Superior temporal gyrus (tissue), 1 donor: ENCODE measurements at regions not wholly inside any gene's neighbourhood (a gene's known extent, or its start where the extent isn't known, plus 50 kb on each side); places are given as distances from the start of the nearest gene placed in this dataset.
"Not testable (repeated sequence)": the region's sequence is repeated elsewhere in the genome, so short reads cannot be mapped to it uniquely, and the experiment has no call there.

ENCODE experiments used
- DNase-seq: peaks from one replicate; pipeline ENCODE4 v3.0.0-alpha.2; 2016; ENCODE audit errors: extremely low spot score

DNA sequence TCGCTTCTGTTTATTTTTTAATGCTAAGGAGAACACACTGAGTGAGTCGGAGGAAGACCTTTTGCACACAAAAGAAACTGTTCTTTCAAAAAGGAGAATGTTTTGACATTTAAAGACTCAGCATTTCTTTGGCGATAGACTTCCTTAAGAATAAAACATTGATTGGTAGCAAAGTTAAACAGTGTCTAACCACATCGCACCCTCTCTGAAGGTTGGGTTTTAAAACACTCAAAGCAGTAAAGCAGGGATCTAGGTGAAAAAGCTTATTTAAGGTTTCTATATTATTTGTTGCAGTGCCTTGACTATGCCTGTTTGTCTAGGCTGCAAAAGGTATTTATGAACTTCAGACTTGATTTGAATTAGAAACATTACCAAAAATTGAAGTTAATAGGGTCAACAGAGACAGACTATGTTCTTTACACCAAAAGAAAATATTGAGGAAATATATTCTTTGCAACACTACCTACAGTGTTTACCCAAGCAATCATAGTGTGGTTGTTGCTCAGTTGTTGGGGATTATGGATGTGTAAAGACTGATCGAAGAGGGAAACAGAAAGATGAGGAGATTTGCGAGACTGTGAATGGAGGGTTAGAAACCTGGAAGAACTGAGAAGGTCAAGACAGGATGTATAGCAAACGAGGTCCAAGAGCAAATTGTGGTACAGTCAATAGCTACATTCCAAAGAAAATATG, 297.8 kb upstream of the SLC39A10 start:
- no peak for DNase-seq

DNA sequence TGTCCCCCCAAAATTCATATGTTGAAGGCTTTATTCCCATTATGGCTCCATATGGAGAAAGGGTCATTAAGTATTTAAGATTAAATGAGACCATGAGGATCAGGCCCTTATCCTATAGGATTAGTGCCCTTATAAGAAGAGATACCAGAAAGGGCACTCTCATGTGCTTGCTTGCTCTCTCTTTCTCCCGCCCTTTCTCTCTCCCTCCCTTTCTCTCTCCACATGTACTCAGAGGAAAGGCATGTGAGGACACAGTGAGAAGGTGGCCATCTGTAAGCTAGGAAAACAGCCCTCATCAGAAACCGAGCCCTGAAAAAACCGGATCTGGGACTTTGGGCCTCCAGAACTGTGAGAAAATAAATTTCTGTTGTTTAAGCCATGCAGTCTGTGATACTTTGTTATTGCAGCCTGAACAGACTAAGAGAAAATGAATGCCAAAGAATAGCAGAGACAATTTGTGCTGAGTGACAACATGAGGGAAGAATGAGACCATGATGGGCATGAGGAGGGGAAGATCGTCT, 300.0 kb upstream of the SLC39A10 start:
- no peak for DNase-seq

DNA sequence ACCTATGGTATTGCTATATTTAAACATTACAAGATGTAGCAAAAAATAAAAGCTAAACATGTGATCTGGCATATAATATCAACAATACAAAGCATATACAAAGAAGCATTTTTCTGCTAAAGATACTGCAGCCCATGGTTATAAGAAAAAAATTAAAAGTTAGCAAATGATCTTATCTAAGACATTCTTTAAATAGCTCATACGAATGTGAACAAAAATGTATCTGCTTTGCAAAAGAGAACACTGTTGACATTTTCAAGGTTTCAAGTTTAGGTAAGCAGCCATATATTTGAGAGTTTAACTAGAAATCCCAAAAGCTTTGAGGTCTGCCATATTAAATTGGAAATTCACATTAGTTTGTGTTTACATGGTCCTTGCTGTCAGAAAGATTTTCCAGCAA, 301.0 kb upstream of the SLC39A10 start:
- DNase-seq: no peak

DNA sequence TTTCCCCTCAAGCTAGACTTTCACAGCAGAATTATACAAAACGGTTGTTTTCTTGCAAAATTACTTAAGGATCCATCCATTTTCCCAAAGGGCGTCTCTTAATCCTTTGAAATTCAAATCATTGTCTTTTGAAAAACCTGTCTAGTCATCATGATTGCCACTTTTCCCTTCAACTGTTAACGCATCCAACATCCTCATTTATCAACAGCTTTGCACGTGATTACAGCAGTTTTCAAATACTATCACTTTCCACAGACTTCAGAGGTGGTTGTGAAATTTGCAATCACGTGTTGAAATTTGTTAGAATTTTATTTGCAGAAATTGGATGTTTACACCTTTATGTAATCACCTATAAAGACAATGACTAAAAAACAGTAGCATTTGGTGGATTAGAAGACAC, 304.4 kb upstream of the SLC39A10 start:
- DNase-seq: no peak

DNA sequence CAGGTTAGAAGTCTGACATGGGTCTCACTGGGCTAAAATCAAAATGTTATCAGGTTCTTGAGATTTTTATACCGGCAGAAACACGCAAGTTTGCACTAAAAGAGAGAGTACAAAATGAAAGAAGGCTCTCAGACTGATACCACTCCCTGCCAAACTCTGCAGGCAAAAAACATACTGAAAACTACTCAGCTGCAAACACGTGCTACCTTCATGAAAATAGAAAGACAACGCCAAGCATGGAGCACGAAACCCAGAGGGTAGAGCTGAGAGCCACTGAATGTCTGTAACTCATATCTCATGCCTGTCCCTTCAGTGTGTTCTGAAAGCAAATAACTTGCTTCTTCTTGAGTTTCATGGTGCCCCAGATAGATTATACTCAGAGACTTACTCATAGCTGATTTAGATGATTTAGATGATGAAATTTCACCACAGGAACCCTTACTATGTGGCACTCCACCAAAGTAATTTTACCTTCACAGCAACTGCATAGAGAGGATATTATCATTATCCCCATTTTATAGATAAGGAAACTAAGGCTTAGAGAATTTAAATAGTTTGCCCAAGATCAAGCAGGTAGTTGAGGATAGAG, 313.0 kb upstream of the SLC39A10 start:
- DNase-seq: no peak

DNA sequence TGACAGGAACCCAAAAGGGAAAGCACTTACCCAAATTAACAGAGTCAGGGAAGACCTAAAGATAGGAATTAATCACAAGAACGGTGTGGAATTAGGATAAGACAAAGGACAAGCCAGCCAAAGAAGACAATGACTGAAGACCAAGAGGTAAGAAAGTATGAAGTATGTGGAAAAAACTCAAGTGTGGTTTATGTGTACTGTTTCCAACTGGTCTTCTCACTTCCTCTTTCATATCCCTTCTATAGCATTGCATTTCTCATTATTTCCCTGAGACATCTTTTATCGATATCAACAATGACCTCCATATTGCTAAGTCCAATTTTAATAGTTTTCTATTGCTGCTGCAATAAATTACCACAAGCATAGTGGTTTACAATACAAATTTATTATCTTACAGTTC, 313.5 kb upstream of the SLC39A10 start:
- DNase-seq: no peak

DNA sequence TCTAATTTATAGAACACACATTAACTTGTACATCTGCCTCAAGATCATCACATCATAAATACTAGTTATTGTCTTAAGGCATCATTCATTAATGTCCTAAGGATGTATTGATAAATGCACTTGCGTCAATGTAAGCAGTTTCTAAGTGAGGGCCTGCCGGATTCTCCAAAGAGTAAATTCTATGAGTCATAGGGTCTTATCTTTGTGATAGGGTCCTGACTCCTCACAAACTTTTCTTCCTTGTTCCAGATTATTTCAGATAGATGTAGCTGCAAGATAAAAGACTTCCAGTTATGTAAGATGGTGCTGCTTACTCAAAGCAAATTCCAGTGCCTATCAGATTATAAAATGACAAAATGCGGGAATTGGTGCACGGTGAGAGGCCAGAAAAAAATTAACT, 315.0 kb upstream of the SLC39A10 start:
- no peak for DNase-seq

DNA sequence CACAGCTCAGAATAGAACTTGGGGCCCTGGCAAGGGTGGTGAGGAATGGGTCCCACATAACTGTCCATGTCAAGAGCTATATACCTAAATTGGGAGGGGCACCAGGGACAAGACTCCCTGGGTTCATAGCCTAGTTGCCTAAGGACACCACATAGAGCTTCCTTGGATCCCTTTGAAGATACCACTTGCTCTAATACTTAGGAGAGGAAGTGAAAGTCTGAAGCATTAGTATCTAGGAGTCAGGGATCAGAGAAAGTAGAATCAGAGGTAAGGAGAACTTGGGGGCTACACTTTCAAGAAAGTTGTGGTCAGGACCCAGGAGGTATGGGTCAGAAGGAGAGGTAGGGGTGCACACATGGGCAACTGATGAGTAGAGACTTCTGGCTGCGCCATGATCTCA, 318.2 kb upstream of the SLC39A10 start:
- no peak for DNase-seq

DNA sequence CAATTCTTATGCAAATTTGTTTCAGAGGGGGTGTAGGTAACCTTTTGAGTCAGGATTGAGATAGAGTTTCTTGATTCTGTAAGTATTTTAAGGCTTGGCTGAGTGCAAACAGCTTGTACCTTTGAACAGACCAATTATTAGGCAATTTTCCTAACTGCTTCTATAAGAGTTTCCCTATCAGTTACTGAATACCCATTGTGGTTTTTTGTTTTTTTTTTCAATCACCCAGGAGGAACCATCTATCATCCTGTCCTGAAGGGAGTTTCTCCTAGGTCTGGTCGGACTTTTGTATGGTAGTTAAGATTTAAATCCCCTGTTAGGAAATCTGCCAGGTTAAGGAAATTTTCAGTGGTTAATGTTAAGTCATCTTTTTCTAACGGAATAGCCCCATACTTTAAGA, 319.4 kb upstream of the SLC39A10 start:
- DNase-seq: no peak

DNA sequence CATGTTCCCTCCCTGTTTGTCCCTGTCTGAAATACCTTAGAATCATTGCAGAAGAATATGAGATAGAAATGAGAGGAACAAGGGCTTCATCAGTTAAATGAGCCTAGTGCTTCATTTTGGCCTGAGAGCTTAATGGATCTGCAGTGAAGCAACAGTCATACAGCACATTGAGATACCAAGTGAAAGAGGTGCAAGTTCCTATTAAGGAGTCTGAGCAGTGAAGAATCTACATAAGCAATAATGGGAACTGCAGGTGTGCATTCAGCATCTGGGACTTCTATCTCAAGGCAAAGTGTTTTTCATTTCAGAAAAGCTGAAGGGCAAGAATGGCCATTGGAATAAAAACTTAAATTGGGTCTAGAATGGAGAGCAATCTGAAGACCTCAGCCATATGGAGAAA, 323.2 kb upstream of the SLC39A10 start:
- no peak for DNase-seq

DNA sequence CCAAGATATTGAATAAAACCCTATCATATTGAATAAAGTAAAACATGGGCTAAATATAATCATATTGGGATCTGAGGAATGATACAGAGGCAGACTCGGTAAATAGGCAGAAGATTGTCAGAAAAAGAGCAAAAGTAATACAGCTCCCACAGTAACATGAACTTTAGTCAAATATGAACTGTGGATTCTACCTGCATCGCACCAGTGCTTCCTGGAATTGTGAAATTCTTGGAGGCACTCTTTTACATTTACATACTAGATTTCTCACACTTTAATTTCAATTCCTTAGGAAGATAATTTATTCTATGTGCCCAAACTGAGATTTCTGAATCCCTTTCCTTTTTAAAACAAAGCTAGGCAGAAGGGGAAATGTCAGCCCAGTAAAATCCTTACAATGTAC, 325.1 kb upstream of the SLC39A10 start:
- no peak for DNase-seq

DNA sequence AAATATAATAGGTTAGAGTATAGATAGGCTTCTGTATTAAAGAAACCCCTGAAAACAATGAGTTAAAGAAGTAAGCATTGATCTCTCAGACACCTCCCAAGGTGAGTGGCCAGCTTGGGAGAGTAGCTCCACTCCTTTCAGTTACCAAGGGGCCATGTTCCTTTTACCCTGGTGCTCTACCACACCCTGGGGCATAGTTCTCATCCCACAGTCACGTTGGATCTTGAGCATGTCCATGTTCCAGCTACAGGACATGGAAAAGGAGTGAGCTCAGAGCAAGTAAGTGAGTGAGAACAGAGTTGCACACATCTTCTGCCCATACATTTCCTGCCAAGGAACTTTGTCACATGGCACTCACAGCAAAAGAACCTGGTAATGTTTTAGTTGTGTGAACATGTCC, 325.9 kb upstream of the SLC39A10 start:
- DNase-seq: no peak

DNA sequence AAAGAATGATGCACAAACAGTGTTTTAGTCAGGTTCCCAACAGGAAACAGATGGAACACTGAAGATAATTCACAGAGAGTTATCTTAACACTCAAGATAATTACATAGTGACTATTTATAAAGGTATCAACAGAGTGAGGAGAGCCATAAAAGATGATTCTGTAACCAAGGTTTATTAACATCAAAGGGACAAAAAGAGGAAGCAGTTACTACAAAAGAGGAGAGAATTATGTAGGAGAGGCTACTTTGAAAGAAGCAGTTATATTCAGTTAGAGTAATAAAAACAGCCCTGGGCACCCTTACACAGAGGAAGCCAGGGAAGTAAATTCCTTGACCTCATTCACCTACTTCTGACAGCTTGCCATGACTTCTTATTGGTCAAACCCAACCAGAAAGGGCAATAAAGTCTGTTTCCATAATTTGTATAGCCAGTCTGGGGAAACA, 326.5 kb upstream of the SLC39A10 start:
- DNase-seq: no peak

DNA sequence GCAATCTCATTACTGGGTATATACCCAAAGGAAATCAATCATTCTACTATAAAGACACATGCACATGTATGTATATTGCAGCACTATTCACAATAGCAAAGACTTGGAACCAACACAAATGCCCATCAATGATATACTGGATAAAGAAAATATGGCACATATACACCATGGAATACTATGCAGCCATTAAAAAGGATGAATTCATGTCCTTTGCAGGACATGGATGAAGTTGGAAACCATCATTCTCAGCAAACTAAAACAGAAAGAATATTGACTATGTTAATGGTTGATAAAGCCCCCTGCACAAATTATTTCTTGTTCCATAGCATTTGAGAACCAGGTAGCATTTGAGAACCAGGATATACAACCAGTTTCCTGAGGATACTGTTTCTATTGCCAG, 327.2 kb upstream of the SLC39A10 start:
- DNase-seq: not testable (repeated sequence)

DNA sequence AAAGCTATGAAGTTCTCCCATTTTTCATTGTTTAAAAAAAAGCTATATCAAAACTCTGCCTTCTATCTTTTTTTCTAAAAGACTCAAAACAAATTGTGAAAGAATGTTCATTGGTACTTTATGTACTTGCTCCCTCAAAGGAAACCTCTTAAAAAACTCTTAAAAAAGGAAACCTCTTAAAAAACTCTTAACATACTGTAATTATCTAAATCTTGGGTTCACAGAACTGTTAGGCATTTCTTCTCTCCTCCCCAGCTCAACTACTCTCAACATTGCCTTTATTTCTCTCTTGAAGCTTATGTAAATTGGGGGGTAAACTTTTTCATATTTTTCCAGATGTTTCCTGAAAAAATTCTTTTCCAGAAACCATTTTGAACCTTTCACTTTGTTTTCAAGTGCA, 330.5 kb upstream of the SLC39A10 start:
- DNase-seq: no peak

DNA sequence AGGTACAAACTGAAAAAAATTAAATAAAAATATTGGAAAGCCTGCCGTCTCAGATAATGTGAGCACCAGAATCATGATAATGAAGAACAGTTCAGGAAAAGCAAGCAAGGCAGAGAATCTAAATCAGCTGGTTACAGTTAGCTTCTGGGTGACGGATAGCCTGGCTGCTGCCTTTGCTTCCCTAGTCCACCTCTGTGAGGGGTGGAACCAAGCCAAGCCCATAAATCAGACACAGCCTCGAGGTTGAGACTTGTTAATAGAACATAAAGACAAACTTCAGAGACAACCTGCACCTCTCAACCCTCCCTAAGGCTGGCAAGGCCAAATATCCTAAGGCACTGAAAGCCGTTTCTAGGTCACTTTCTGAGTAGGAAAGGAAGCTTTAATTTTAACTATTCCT, 334.7 kb upstream of the SLC39A10 start:
- DNase-seq: no peak

DNA sequence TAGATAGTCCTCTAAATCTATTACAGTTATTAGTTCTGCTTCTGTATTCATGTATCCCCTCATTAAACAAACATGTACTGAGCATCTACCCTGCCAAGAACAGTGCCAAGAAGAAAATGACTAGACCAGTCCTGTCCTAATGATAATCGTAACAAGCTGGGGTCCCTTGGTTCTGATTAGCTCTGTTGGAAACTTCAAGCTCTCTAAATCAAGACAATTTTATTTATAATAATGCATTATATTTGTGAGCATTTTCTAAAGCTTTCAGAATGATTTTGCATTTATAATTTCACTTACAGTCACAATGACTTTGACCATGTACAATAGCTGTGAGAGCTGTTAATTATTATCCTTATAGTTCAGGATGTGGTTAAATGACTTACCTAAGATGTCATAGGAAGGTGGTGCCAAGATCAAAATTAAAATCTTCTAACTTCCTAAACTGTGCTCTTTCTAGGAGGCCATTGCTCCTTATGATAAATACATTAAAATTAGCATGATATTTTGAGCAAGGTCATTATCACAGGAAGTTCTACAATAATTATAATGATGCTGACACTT, 336.5 kb upstream of the SLC39A10 start:
- no peak for DNase-seq

DNA sequence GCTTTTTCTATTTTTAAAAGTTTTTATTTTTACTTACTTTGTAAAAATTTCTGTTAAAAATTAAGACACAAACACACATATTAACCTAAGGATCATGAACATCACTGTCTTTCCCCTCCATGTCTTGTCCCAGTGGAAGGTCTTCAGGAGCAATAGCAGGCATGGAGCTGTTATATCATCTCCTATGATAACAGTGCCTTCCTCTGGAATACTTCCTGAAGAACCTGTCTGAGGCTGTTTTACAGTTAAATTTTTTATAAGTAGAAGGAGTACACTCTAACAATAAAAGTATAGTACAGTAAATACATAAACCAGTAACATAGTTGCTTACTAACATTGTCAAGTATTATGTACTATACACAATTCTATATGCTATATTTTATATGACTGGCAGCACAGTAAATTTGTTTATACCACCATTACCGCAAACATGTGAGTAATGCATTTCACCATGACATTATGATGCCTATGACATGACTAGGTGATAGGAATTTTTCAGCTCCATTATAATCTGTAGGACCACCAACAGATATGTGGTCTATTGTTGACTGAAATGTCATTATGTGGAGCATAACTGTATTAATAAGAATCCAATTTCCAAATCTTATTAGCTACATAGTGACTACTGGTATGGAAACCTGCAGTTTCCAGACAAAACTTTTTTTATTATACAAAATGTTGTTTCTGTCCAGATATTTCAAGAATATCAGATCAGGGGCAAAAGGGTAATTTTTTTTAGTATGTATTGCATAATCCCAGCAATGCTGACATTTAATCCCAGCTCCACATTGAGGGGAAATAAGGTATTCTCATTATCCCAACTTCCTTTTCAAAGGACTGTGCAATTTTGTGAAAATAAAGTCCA, 337.2 kb upstream of the SLC39A10 start:
- no peak for DNase-seq

DNA sequence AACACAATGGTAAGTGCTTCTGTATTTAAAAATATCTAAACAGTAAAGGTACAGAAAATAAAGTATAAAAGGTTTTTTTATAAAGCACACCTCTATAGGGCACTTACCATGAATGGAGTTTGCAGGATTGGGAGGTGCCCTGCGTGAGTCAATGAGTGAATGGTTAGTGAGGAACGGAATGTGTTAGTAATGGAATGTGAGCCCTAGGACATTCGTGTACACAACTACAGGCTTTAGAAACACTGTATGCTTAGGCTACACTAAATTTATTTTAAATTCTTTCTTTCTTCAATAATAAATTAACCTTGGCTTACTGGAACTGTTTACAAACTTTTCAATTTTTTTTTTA, 337.9 kb upstream of the SLC39A10 start:
- DNase-seq: no peak

DNA sequence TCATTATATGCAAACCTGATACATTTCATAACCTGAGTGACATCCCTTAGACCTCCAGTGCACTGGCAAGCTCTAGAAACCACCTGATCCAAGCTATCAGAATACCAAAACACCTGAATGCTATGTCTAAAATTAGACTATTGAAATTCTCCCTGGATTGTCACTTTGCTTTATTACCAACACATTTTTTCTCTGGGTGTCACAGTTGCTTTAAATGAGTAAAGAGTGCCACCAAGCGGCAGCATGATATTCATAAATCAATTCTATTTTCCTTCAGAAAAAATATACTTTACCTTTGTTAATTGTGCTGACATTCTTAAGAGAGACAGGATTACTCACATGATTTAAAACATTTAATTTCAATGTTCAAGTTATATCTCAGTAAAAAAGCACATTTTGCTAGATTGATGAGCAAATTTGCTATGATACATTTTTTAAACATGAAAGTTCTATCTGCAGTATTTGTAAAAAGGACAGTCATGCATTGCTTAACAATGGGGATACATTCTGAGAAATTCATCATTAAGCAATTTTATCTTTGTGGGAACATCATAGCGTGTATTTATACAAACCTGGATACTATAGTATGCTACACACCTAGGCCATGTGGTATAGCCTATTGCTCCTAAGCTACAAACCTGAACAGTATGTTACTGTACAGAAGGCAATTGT, 338.4 kb upstream of the SLC39A10 start:
- peak; percentile 81 for DNase-seq

DNA sequence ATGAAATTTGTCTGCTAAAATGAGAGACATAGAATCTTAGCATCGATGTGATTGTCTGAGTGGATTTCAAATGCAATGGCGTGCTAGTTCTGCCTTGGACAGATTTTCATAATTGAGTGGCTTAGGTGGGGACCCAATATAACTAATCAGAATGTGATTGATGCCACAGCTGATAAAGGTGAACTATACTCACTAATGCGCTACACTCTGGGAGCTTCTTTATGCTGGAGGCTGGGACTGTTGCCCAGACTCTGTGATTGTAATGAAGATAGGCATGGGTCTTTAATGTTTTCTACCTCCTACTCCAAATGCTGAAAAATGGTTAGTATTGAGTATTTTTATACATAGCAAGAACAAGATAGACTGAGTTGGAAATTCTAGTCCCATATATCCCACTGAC, 339.5 kb upstream of the SLC39A10 start:
- no peak for DNase-seq

DNA sequence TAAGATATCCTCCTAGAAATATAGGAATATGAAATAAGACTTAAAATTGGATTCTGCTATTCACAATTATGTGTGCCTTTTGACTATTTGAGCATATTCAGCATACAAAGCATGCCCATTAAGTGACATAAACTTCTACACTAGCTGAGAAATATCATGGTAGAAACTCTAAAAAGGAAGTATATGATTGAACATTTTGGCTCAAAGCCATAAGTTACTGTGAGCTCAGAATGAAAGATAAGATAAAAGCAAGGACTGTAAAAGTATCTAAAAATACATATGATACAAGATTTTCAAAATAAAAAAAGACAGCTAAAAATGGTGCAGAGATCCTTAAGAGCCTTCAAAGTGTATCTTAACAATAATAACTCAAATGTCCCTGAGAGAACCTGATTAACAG, 340.5 kb upstream of the SLC39A10 start:
- no peak for DNase-seq
